Activated T-cell treated with anti-CD3 and anti-CD28 coated beads for 24 hours (primary cell): ENCODE measurements at regions not wholly inside any gene's neighbourhood (a gene's known extent, or its start where the extent isn't known, plus 50 kb on each side); places are given as distances from the start of the nearest gene placed in this dataset.
A peak's percentile ranks its signal among the peaks of the same experiment; 100 is the strongest.

ENCODE experiments used
- DNase-seq: peaks from one replicate; pipeline ENCODE4 v3.0.0-alpha.2; 2020; ENCODE audit warnings: low read depth

- DNase-seq, result peak; percentile 55
Observed at GRCh38 chr1:221203224-221204054, 324.2 kb downstream of the HLX start.

GRCh38 chr1:221204055-221204833, 325.0 kb downstream of the HLX start:
- DNase-seq, result no peak

GRCh38 chr1:221206076-221206475, 326.8 kb downstream of the HLX start:
- DNase-seq, result no peak

- no peak for DNase-seq
Observed at GRCh38 chr1:221212926-221213325, 333.7 kb downstream of the HLX start.

- no peak for DNase-seq
Observed at GRCh38 chr1:221217029-221217428, 337.8 kb downstream of the HLX start.

GRCh38 chr1:221223281-221223680, 344.0 kb downstream of the HLX start:
- DNase-seq, result no peak

GRCh38 chr1:221227460-221227859, 348.2 kb downstream of the HLX start:
- no peak for DNase-seq

GRCh38 chr1:221227872-221228337, 348.7 kb downstream of the HLX start:
- DNase-seq, result no peak

- no peak for DNase-seq
Observed at GRCh38 chr1:221228594-221228993, 349.4 kb downstream of the HLX start.

- DNase-seq, result no peak
Observed at GRCh38 chr1:221230605-221231004, 351.4 kb downstream of the HLX start.

- DNase-seq, result no peak
Observed at GRCh38 chr1:221234791-221235190, 355.5 kb downstream of the HLX start.

GRCh38 chr1:221237587-221237986, 358.3 kb downstream of the HLX start:
- DNase-seq, result no peak

GRCh38 chr1:221239181-221239580, 359.9 kb downstream of the HLX start:
- no peak for DNase-seq

GRCh38 chr1:221239792-221240191, 360.5 kb downstream of the HLX start:
- no peak for DNase-seq

- no peak for DNase-seq
Observed at GRCh38 chr1:221240690-221241089, 361.4 kb downstream of the HLX start.

GRCh38 chr1:221241157-221241556, 361.9 kb downstream of the HLX start:
- DNase-seq, result no peak

GRCh38 chr1:221241592-221241991, 362.3 kb downstream of the HLX start:
- no peak for DNase-seq

- DNase-seq, result no peak
Observed at GRCh38 chr1:221246067-221246466, 366.8 kb downstream of the HLX start.

GRCh38 chr1:221246628-221247415, 367.6 kb downstream of the HLX start:
- DNase-seq, result no peak

GRCh38 chr1:221251580-221251979, 372.3 kb downstream of the HLX start:
- DNase-seq, result no peak

- DNase-seq, result no peak
Observed at GRCh38 chr1:221254813-221255212, 375.6 kb downstream of the HLX start.

- no peak for DNase-seq
Observed at GRCh38 chr1:221256773-221257172, 377.5 kb downstream of the HLX start.
